SU-DHL-6 (cell line): ENCODE measurements at regions not wholly inside any gene's neighbourhood (a gene's known extent, or its start where the extent isn't known, plus 50 kb on each side); places are given as distances from the start of the nearest gene placed in this dataset.

ENCODE experiments used
- H2AFZ ChIP-seq: fragments of 200-600 bp; sonication (generic); 2 replicates; pipeline ENCODE4 v1.6.1; 2014; ENCODE audit warnings: low read depth, mild to moderate bottlenecking, moderate library complexity, mixed read lengths, antibody characterized with exemption, low read length; ENCODE audit not compliant: severe bottlenecking
- H3F3A ChIP-seq: fragments of 200-600 bp; shearing (Covaris generic); 2 replicates; pipeline ENCODE4 v1.6.0; 2016; ENCODE audit warnings: antibody characterized with exemption, mild to moderate bottlenecking; ENCODE audit not compliant: insufficient read depth
- H3K27ac ChIP-seq: fragments of 200-600 bp; sonication (generic); 2 replicates; pipeline ENCODE4 v1.5.1; 2016; ENCODE audit warnings: low read depth, mild to moderate bottlenecking, low read length, moderate library complexity, mixed read lengths
- H3K27me3 ChIP-seq: fragments of 200-600 bp; sonication (generic), shearing (Covaris generic); 2 replicates; pipeline ENCODE4 v1.6.0; 2014; ENCODE audit warnings: mild to moderate bottlenecking, low read length
- H3K36me3 ChIP-seq: fragments of 200-600 bp; sonication (generic); 2 replicates; pipeline ENCODE4 v1.6.1; 2014; ENCODE audit warnings: mild to moderate bottlenecking, low read length, mixed read lengths
- H3K4me2 ChIP-seq: fragments of 300-600, 200-600 bp; shearing (Covaris generic), sonication (generic); 2 replicates; pipeline ENCODE4 v1.6.0; 2014; ENCODE audit warnings: low read length, low read depth, mild to moderate bottlenecking; ENCODE audit not compliant: poor library complexity, severe bottlenecking
- H3K4me3 ChIP-seq: fragments of 200-600 bp; sonication (generic); 2 replicates; pipeline ENCODE4 v1.5.1; 2014; ENCODE audit warnings: antibody characterized with exemption, low read length, mild to moderate bottlenecking, mixed read lengths; ENCODE audit not compliant: insufficient read depth, poor library complexity, severe bottlenecking
- H3K79me2 ChIP-seq: fragments of 200-600 bp; sonication (generic); 2 replicates; pipeline ENCODE4 v1.6.1; 2014; ENCODE audit warnings: mild to moderate bottlenecking, low read length, moderate library complexity; ENCODE audit not compliant: insufficient read depth
- H3K9ac ChIP-seq: fragments of 200-600 bp; sonication (generic); 2 replicates; pipeline ENCODE4 v1.7.0; 2014; ENCODE audit warnings: mild to moderate bottlenecking, low read length
- H3K9me2 ChIP-seq: fragments of 200-600 bp; sonication (generic); replicated peaks from 2 replicates; pipeline ENCODE4 v1.6.1; 2014; ENCODE audit warnings: low read length; ENCODE audit not compliant: insufficient read depth
- H3K9me3 ChIP-seq: fragments of 200-600 bp; sonication (generic); 2 replicates; pipeline ENCODE4 v1.6.1; 2014; ENCODE audit warnings: low read length, mixed read lengths; ENCODE audit not compliant: insufficient read depth
- H4K20me1 ChIP-seq: fragments of 200-600 bp; sonication (generic); 2 replicates; pipeline ENCODE4 v1.6.1; 2014; ENCODE audit warnings: low read depth, mild to moderate bottlenecking, antibody characterized with exemption, low read length, moderate library complexity, mixed read lengths
- CTCF ChIP-seq: fragments of 200-600 bp; sonication (generic); IDR thresholded peaks from one replicate; pipeline ENCODE4 v1.5.1; 2017; ENCODE audit warnings: antibody characterized with exemption, mild to moderate bottlenecking, low read length, moderate library complexity; ENCODE audit not compliant: insufficient read depth, poor library complexity, severe bottlenecking
- EZH2phosphoT487 ChIP-seq: fragments of 200-600 bp; sonication (generic), shearing (Covaris generic); conservative IDR thresholded peaks from 2 replicates; pipeline ENCODE4 v1.6.1; 2018; ENCODE audit warnings: mild to moderate bottlenecking, antibody characterized with exemption, low read length, moderate library complexity, mixed read lengths

- no peak overlapping the region for H3K9ac ChIP-seq
- H3K4me2 ChIP-seq, result no peak overlapping the region
- no peaks in the 10 kb centered on the region for H3K36me3 ChIP-seq
- H3K9me2 ChIP-seq, result no peaks in the 10 kb centered on the region
- no peak overlapping the region for H2AFZ ChIP-seq
- H3K9me3 ChIP-seq, result no peaks in the 10 kb centered on the region
- H3K27ac ChIP-seq, result no peak overlapping the region
- no peaks in the 10 kb centered on the region for H3K27me3 ChIP-seq
- H3F3A ChIP-seq, result no peaks in the 10 kb centered on the region
- no peaks in the 10 kb centered on the region for H3K79me2 ChIP-seq
- H3K4me3 ChIP-seq, result no peak overlapping the region
- no peaks in the 10 kb centered on the region for H4K20me1 ChIP-seq
- TF ChIP-seq EZH2phosphoT487 (no peak), CTCF (no peak)
Measured at GRCh38 chr12:131459773-131460365, 251.0 kb upstream of the SFSWAP start.

- Histone ChIP-seq H3K4me2 (no peak overlapping the region), H3K27me3 (no peaks in the 10 kb centered on the region), H3K4me3 (no peak overlapping the region)
Measured at GRCh38 chr12:131460520-131460919, 250.4 kb upstream of the SFSWAP start.

GRCh38 chr12:131461096-131461495 lies 249.8 kb upstream of the SFSWAP start:
- Histone ChIP-seq H3K27ac (no peak overlapping the region), H3K9me3 (no peaks in the 10 kb centered on the region), H3K9me2 (no peaks in the 10 kb centered on the region), H3K36me3 (no peaks in the 10 kb centered on the region), H3K4me2 (no peak overlapping the region), H2AFZ (no peak overlapping the region), H3F3A (no peaks in the 10 kb centered on the region), H3K27me3 (no peaks in the 10 kb centered on the region), H4K20me1 (no peaks in the 10 kb centered on the region), H3K4me3 (no peak overlapping the region), H3K79me2 (no peaks in the 10 kb centered on the region), H3K9ac (no peak overlapping the region)
- TF ChIP-seq EZH2phosphoT487 (no peak), CTCF (no peak)

More at GRCh38 chr12:131460520-131460919, 250.4 kb upstream of the SFSWAP start:
- Histone ChIP-seq H3K79me2 (no peaks in the 10 kb centered on the region), H3K9me2 (no peaks in the 10 kb centered on the region), H3K36me3 (no peaks in the 10 kb centered on the region), H3K9ac (no peak overlapping the region), H2AFZ (no peak overlapping the region), H3F3A (no peaks in the 10 kb centered on the region), H3K9me3 (no peaks in the 10 kb centered on the region), H3K27ac (no peak overlapping the region), H4K20me1 (no peaks in the 10 kb centered on the region)
- TF ChIP-seq EZH2phosphoT487, result no peak
- TF ChIP-seq CTCF, result no peak
